ENCODE measurements at regions not wholly inside any gene's neighbourhood (a gene's known extent, or its start where the extent isn't known, plus 50 kb on each side); places are given as distances from the start of the nearest gene placed in this dataset.

- no peak for TF ChIP-seq EZH2 (IDR thresholded peaks at IDR 0.05; ENCODE audit: low read length, unreplicated experiment)
- TF ChIP-seq CTCF (conservative IDR thresholded peaks at IDR 0.05; ENCODE audit: low read depth, low read length), result no peak
- no peak for TF ChIP-seq EZH2phosphoT487 (IDR thresholded peaks at IDR 0.05; ENCODE audit: borderline replicate concordance, low read length)
These were observed 164.4 kb downstream of the GIPC2 start for GRCh38 chr1:78210175-78210574.

All from PC-3 (cell line).